Fibroblast of pulmonary artery (primary cell): ENCODE measurements at regions not wholly inside any gene's neighbourhood (a gene's known extent, or its start where the extent isn't known, plus 50 kb on each side); places are given as distances from the start of the nearest gene placed in this dataset.
A peak's percentile ranks its signal among the peaks of the same experiment; 100 is the strongest.

ENCODE experiments used
- DNase-seq: peaks from one replicate; pipeline ENCODE4 v3.0.0-alpha.2; 2010; ENCODE audit warnings: low read depth
- H3K4me3 ChIP-seq: replicated peaks from 2 replicates; pipeline ENCODE4 v1.5.1; 2011; ENCODE audit warnings: low read depth, mild to moderate bottlenecking, control low read depth, low read length, moderate library complexity
- TF ChIP-seq, protein P1 (sequence below): IDR thresholded peaks from 2 replicates; pipeline ENCODE4 v1.5.1; 2011; ENCODE audit warnings: mild to moderate bottlenecking, control low read depth, low read length, inconsistent platforms; ENCODE audit errors: missing control alignments

DNA sequence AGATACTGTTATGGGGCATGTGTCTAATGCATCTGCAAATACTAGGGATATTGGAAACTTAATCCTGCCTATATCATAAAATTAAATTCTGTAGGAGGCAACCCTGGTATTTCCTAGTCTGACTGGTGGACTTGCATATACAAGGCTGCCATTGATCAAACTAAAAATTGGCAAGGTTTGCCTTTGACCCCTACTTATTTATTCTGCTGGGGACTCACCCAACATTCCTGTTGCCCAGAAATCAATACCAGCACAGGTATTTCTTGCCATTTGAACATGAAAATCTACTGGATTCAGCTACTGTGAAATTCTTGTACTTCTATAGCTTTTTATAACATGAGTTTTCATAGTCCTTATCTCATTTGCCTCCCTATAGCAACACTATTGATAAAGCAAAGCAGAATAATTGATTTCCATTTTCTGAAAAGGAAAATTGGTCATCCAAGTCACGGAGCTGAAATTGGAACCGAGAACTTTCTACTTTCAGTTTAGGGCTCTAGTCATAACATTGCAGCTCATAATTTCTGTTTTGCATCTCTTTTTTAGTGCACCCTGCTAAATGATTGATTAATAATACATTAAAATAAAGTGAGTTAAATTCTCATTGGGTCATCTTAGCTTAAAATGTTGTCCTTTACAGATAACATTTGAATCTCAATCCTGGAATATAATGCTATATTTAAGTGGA, 365.2 kb downstream of the MFSD1 start:
- no peak for DNase-seq
- no peak overlapping the region for H3K4me3 ChIP-seq

DNA sequence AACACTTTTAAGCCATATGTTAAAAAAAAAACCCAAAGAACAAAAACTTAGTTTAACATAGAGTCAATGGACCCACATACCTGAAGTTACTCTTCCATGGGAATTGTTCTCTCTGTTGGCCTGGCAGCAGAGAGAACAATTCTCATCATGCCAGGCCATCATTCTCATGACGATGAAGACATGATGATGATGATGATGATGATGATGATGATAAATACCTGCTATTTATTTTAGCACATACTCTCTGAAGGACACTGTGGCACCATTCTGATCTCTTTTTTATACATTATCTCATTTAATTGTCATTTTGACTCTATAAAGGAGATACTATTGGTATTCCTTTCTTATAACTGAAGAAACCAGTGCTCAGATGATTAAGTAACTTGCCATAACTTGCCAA, 366.9 kb downstream of the MFSD1 start:
- no peak for DNase-seq
- H3K4me3 ChIP-seq, result no peak overlapping the region
- TF ChIP-seq, protein P1, sequence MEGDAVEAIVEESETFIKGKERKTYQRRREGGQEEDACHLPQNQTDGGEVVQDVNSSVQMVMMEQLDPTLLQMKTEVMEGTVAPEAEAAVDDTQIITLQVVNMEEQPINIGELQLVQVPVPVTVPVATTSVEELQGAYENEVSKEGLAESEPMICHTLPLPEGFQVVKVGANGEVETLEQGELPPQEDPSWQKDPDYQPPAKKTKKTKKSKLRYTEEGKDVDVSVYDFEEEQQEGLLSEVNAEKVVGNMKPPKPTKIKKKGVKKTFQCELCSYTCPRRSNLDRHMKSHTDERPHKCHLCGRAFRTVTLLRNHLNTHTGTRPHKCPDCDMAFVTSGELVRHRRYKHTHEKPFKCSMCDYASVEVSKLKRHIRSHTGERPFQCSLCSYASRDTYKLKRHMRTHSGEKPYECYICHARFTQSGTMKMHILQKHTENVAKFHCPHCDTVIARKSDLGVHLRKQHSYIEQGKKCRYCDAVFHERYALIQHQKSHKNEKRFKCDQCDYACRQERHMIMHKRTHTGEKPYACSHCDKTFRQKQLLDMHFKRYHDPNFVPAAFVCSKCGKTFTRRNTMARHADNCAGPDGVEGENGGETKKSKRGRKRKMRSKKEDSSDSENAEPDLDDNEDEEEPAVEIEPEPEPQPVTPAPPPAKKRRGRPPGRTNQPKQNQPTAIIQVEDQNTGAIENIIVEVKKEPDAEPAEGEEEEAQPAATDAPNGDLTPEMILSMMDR, result no peak

More for the DNA sequence above, 365.2 kb downstream of the MFSD1 start:
- TF ChIP-seq, protein P1, result no peak

DNA sequence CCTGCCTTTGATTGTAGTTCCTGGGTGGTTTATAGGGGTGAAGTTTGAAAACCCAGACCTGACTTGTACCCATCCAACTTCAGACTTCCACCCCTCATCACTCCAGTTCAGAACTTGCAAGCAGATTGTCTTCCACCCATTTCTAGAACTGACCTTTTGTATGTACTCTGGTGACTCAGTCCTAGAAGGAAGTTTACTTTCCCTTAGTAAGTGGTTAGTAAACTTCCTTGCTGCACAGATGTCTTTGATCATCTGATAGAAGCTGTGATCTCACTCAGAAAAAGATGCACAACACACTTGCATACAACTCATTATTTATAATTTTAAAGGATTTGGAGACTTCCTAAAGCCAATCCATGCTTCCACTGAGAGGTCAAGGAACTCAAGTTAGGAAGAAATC, 368.0 kb downstream of the MFSD1 start:
- TF ChIP-seq, protein P1, result no peak
- no peak overlapping the region for H3K4me3 ChIP-seq
- DNase-seq, result peak; percentile 56

DNA sequence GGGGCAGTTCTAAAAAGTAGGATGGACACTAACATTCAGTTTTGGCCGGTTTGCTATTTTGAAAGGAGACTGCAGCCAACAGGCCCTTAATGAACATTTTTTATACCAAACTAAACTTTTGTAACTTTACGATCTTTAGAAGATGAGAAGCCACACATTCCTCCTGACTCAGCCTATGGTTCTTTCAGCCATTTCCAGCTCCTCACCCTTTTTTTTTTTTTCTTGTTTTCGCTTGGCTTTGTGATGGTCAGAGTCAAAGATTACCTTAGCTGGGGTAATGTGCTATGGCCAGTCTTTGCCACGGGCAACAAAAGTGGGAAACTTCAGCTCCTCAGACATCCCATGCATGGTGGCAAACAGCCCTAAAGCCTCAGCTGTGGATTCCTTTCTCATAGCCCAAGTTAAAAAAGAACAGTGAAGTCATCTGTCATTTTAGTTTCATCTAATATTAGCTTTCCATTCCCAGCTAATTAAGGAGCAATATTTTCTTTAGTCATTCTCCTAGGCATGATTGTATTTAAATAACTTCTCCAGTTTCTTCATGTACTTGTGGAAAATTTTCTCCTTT, 368.7 kb downstream of the MFSD1 start:
- H3K4me3 ChIP-seq, result no peak overlapping the region
- TF ChIP-seq, protein P1, result no peak
- no peak for DNase-seq

DNA sequence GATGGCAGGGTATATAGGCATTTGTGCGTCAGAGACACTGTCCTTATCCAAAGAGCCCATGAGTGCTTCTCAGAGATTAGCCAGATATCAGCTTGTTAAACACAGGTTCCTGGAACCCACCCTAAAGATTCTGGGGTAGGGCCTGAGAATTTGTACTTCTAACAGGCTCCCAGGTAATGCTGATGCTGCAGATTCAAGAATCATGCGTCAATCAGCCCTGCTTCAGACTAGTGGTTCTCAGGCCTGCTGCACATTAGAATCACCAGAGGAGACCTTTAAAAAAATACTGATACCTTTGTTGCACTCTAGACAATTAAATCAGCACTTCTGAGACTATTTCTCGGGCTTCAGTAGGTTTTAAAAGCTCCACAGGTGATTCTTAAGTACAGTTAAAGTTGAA, 369.5 kb downstream of the MFSD1 start:
- DNase-seq, result no peak
- TF ChIP-seq, protein P1, result no peak
- H3K4me3 ChIP-seq, result no peak overlapping the region

DNA sequence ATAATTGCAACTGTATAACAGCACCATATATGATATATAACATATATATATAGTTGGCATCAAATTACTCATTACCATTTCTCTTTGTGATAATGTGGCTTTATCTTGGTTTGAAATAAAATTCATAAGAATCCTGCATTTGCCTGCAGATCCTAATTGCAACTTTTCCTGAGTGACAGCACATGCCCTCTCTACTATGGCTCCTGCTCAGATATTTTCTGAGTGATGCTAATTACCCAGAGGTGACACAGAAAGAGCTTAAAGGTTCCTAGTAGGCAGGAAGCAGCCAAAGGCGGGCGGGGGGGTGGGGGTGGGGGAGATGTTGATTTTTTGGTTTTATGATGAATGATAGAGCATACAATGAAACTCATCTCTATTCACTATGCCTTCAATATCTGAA, 370.6 kb downstream of the MFSD1 start:
- TF ChIP-seq, protein P1, result no peak
- no peak overlapping the region for H3K4me3 ChIP-seq
- no peak for DNase-seq
